ENCODE measurements at regions not wholly inside any gene's neighbourhood (a gene's known extent, or its start where the extent isn't known, plus 50 kb on each side); places are given as distances from the start of the nearest gene placed in this dataset.

GRCh38 chr13:76523740-76524340 is 362.4 kb downstream of the KCTD12 start:
- no peak overlapping the region for H3K4me2 ChIP-seq (ENCODE audit: insufficient read depth, low read length)
- H4K20me1 ChIP-seq (replicated peaks; ENCODE audit: control insufficient read depth, extremely low read depth, insufficient read depth, low read length) = no peaks in the 10 kb centered on the region
- H3K27ac ChIP-seq (ENCODE audit: insufficient read depth, low read depth, low read length) = no peak overlapping the region
- intact Hi-C loops (cut with micrococcal nuclease) = no loop called here
- no peaks in the 10 kb centered on the region for H3K4me1 ChIP-seq (ENCODE audit: control insufficient read depth, extremely low read depth, insufficient read depth, low read length)
- TF ChIP-seq JUN (IDR thresholded peaks at IDR 0.05; ENCODE audit: borderline replicate concordance, insufficient read depth, insufficient read length, low read depth) = no peak
- TF ChIP-seq GATA2 (IDR thresholded peaks at IDR 0.05; ENCODE audit: insufficient read depth, insufficient read length, low read depth, low read length) = no peak
- TF ChIP-seq MYC (IDR thresholded peaks at IDR 0.05; ENCODE audit: low read depth, low read length) = no peak
- no peak for TF ChIP-seq CTCF (IDR thresholded peaks at IDR 0.05; ENCODE audit: extremely low read depth in 1 of 2, insufficient read depth in 1 of 2, low read depth in 1 of 2, low read length in 2 of 2)
- TF ChIP-seq POLR2AphosphoS5 (IDR thresholded peaks at IDR 0.05; ENCODE audit: insufficient read depth, low read depth, low read length) = no peak
- no peak for TF ChIP-seq POLR2A (IDR thresholded peaks at IDR 0.05; ENCODE audit: low read depth, low read length)
- TF ChIP-seq EZH2 (IDR thresholded peaks at IDR 0.05; ENCODE audit: borderline replicate concordance, low read depth, low read length, severe bottlenecking) = no peak
- no peak for TF ChIP-seq MAX (IDR thresholded peaks at IDR 0.05; ENCODE audit: insufficient read depth, insufficient read length)
- no peak for TF ChIP-seq FOS (IDR thresholded peaks at IDR 0.05; ENCODE audit: borderline replicate concordance, insufficient read depth, low read length)
- no peaks in the 10 kb centered on the region for H3K9me1 ChIP-seq (replicated peaks; ENCODE audit: control insufficient read depth, extremely low read depth, insufficient read depth, low read length)
- dilution Hi-C loops (cut with MboI; ENCODE audit: extremely low pct_ligation_motif_present, low sequenced_read_pairs) = no loop called here
- CTCF ChIA-PET = no interaction called here
- POLR2A ChIA-PET = interaction anchor here (0.7 kb wide), 1 partner anchor 14 kb away, joined by 3 read pairs; no protein-coding TSS in a partner anchor
- H3K9ac ChIP-seq (replicated peaks; ENCODE audit: extremely low read depth, insufficient read depth, low read length) = no peak overlapping the region
- no peak overlapping the region for H2AFZ ChIP-seq (ENCODE audit: low read depth, low read length)
- H3K9me3 ChIP-seq (replicated peaks; ENCODE audit: control insufficient read depth, insufficient read depth, low read length) = no peaks in the 10 kb centered on the region
- no TSS peak for BruUV-seq (replicated peaks)
- H3K4me3 ChIP-seq (replicated peaks in 1 of 3; ENCODE audit: insufficient read depth in 1 of 3, low read depth in 1 of 3, low read length in 3 of 3) = no peak overlapping the region
- H3K79me2 ChIP-seq (ENCODE audit: control insufficient read depth, insufficient read depth, low read length) = no peaks in the 10 kb centered on the region
- no peaks in the 10 kb centered on the region for H3K27me3 ChIP-seq (ENCODE audit: control insufficient read depth in 2 of 2, insufficient read depth in 2 of 2, low read length in 2 of 2)
- DNase-seq (ENCODE audit: low read depth, low spot score) = no peak
- FAIRE-seq = no peak
- H3K36me3 ChIP-seq (ENCODE audit: control insufficient read depth in 2 of 2, extremely low read depth in 1 of 2, insufficient read depth in 2 of 2, low read length in 2 of 2) = no peaks in the 10 kb centered on the region

Data from endothelial cell of umbilical vein (primary cell).